Suprapubic skin (tissue), 4 donors: ENCODE measurements at regions not wholly inside any gene's neighbourhood (a gene's known extent, or its start where the extent isn't known, plus 50 kb on each side); places are given as distances from the start of the nearest gene placed in this dataset.

Experiments
- CTCF ChIP-seq, 2 donors: fragments of 200-600 bp in 1 of 2; fragments of 450-650 bp in 1 of 2; sonication (generic) in 1 of 2; IDR thresholded peaks; one replicate each; pipeline ENCODE4 v1.5.1; 2016 to 2019; ENCODE audit warnings: antibody characterized with exemption in 2 of 2, mild to moderate bottlenecking in 1 of 2, moderate library complexity in 1 of 2
- EP300 ChIP-seq: sonication (generic); formaldehyde crosslinking; IDR thresholded peaks from one replicate; pipeline ENCODE4 v1.6.1; 2017; ENCODE audit warnings: antibody characterized with exemption
- POLR2A ChIP-seq, 2 donors: fragments of 450-650 bp; IDR thresholded peaks; one replicate each; pipeline ENCODE4 v1.6.1; 2017; ENCODE audit warnings: antibody characterized with exemption in 2 of 2, mild to moderate bottlenecking in 2 of 2, moderate library complexity in 2 of 2
- POLR2AphosphoS5 ChIP-seq, 3 donors: sonication (generic); formaldehyde crosslinking; IDR thresholded peaks; one replicate each; pipeline ENCODE4 v1.6.1; 2017; ENCODE audit warnings: antibody characterized with exemption in 3 of 3

GRCh38 chr22:44362249-44363012 is 49.7 kb upstream of the SHISAL1 start:
- TF ChIP-seq POLR2A (IDR thresholded peaks at IDR 0.05) (no peak), EP300 (no peak), CTCF (IDR thresholded peaks at IDR 0.05) (no peak), POLR2AphosphoS5 (IDR thresholded peaks at IDR 0.05) (no peak)
